Lung (tissue), 11 donors: ENCODE measurements at regions not wholly inside any gene's neighbourhood (a gene's known extent, or its start where the extent isn't known, plus 50 kb on each side); places are given as distances from the start of the nearest gene placed in this dataset.

Experiments used
- ATAC-seq: fragments of 200-7000 bp; cut with Tn5 transposase; one replicate; pipeline ENCODE4 v1.9.1; 2020; ENCODE audit warnings: moderate number of reproducible peaks; ENCODE audit not compliant: insufficient read depth, low FRiP score
- DNase-seq, 3 donors: peaks; one replicate each; pipeline ENCODE4 v3.0.0-alpha.2; 2013 to 2017
- H3K27ac ChIP-seq, 2 donors: one replicate each; pipeline ENCODE4 v1.5.1; 2013; ENCODE audit warnings: mild to moderate bottlenecking in 2 of 2, moderate library complexity in 2 of 2, control low read depth in 1 of 2, inconsistent platforms in 1 of 2, low read depth in 1 of 2, low read length in 1 of 2
- H3K27me3 ChIP-seq, 3 donors: one replicate each; pipeline ENCODE4 v1.5.1; 2013; ENCODE audit warnings: low read length in 2 of 3; ENCODE audit not compliant: control insufficient read depth in 3 of 3, insufficient read depth in 3 of 3
- H3K36me3 ChIP-seq, 4 donors: one replicate each; pipeline ENCODE4 v1.5.1; 2013; ENCODE audit warnings: low read length in 4 of 4, mild to moderate bottlenecking in 1 of 4, moderate library complexity in 1 of 4; ENCODE audit not compliant: control insufficient read depth in 4 of 4, insufficient read depth in 4 of 4
- H3K4me1 ChIP-seq, 5 donors: one replicate each; pipeline ENCODE4 v1.5.1; 2013; ENCODE audit warnings: low read length in 5 of 5, mild to moderate bottlenecking in 2 of 5, moderate library complexity in 1 of 5; ENCODE audit not compliant: control insufficient read depth in 5 of 5, insufficient read depth in 5 of 5
- H3K4me3 ChIP-seq: one replicate; pipeline ENCODE4 v1.5.1; 2013; ENCODE audit warnings: mild to moderate bottlenecking, control low read depth, moderate library complexity
- H3K9ac ChIP-seq, 2 donors: one replicate each; pipeline ENCODE4 v1.5.1; 2013; ENCODE audit warnings: low read length in 2 of 2, control low read depth in 1 of 2; ENCODE audit not compliant: insufficient read depth in 1 of 2
- H3K9me3 ChIP-seq, 4 donors: one replicate each; pipeline ENCODE4 v1.5.1; 2013; ENCODE audit warnings: low read length in 3 of 4, mild to moderate bottlenecking in 1 of 4, moderate library complexity in 1 of 4; ENCODE audit not compliant: control insufficient read depth in 4 of 4, insufficient read depth in 3 of 4
- WGBS, 2 donors: extraction: QIAGEN DNeasy Blood & Tissue Kit; methylation state at CpG; one replicate each; pipeline ENCODE4 v1.1.7; 2013; 5-methylcytosine and 5-hydroxymethylcytosine counted together
- TF ChIP-seq, protein P1 (sequence below): IDR thresholded peaks from 2 replicates; pipeline ENCODE4 v1.5.1; 2012; ENCODE audit warnings: mild to moderate bottlenecking; ENCODE audit errors: control extremely low read depth, extremely low read depth
- donor health status: control.
- donor health status: control.
- donor health status: Bipolar disorder and iron deficiency.
- donor health status: healthy.
- donor health status: DM: yes; HTN: yes; CAD: no.

DNA sequence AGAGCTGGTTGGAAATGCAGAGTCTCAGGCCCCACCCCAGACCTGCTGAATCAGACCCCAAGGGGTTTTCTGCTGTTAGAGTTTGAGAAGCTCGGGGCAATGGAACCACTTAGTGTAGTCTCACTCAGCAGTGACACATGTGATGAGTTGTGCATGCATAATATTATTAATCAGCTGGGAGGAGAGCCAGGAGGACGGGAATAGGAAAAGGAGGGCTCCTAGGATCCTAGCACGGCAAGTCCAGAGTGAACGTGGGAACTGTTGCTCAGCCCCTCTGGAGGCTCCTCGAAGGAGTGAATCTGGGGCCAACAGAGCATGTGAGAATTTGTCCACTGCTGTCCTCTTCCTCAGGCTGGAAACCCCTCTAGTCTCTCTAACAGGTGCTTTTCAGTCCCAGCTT is 87.1 kb downstream of the HS1BP3 start:
- TF ChIP-seq, protein P1, sequence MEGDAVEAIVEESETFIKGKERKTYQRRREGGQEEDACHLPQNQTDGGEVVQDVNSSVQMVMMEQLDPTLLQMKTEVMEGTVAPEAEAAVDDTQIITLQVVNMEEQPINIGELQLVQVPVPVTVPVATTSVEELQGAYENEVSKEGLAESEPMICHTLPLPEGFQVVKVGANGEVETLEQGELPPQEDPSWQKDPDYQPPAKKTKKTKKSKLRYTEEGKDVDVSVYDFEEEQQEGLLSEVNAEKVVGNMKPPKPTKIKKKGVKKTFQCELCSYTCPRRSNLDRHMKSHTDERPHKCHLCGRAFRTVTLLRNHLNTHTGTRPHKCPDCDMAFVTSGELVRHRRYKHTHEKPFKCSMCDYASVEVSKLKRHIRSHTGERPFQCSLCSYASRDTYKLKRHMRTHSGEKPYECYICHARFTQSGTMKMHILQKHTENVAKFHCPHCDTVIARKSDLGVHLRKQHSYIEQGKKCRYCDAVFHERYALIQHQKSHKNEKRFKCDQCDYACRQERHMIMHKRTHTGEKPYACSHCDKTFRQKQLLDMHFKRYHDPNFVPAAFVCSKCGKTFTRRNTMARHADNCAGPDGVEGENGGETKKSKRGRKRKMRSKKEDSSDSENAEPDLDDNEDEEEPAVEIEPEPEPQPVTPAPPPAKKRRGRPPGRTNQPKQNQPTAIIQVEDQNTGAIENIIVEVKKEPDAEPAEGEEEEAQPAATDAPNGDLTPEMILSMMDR = no peak
- no peak overlapping the region for H3K27ac ChIP-seq
- ATAC-seq = no peak
- H3K9me3 ChIP-seq = no peaks in the 10 kb centered on the region
- no peaks in the 10 kb centered on the region for H3K27me3 ChIP-seq
- WGBS, 2 donors = 79 to 91% methylated on average over 5 of the region's 5 CpGs
- no peaks in the 10 kb centered on the region for H3K36me3 ChIP-seq
- H3K4me1 ChIP-seq = peaks cover 0 to 10% (median 7%) of the 10 kb centered on the region in 5 donors
- DNase-seq = no peak
- H3K9ac ChIP-seq = no peak overlapping the region
- H3K4me3 ChIP-seq = no peak overlapping the region

DNA sequence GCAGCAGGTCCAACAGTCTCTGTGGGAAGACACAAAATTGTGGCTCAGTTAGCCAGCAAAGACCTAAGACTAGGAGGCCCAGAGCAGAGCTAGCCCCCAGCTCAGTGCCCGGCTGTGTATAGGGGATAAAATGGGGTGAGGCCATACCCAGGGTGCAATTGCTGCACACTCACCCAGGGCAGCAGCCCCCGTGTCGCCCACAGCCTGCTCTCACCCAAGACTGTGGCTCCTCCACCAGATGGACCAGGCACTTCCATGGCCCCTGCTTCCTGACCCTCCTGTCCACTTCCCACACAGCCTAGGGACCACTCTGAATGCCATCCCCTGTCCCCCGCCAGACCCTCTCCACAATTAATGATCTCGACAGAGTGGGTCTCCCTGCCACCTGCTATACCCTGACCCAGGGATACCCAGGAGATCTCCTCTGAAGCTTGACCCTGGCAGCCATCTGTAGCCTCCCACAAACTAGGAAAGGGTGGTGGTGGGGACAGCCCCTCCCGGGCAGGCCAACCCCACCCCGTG is 85.7 kb downstream of the HS1BP3 start:
- DNase-seq (no peak), ATAC-seq (no peak)
- Histone ChIP-seq H3K9me3 (no peaks in the 10 kb centered on the region), H3K4me1 (peaks cover 0 to 11% (median 9%) of the 10 kb centered on the region in 5 donors), H3K9ac (no peak overlapping the region), H3K4me3 (no peak overlapping the region), H3K27ac (no peak overlapping the region), H3K36me3 (no peaks in the 10 kb centered on the region), H3K27me3 (no peaks in the 10 kb centered on the region)
- WGBS, 2 donors = 76 to 81% methylated on average over 7 of the region's 7 CpGs
- TF ChIP-seq, protein P1 = no peak

DNA sequence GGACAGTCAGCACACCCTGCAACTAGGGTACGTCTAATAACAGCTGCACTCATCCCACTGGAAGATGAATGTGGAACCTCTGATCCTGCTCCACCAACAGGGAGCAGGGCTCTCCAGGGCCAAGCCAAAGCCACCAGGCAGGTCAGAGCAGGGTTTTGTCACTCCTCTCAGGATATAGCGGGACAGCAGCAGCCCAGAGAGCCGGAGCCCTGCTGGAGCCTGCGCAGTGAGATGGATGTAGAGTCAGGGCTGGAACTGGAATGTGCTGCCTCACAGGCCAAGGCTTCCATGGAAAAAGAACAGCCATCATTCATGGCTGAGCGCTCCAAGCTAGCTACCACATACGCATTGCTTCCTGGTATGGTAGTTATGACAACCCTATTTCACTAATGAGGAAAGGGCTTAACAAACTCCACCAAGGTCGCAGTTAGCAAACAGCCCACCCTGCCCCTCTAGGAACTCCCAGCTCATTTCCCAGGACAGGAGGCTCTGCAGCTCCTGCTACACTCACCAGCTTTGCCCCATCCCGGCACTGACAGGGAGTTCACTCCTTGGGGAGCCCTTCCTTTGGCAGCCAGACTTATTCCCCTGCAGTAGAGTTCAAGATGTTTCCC is 85.2 kb downstream of the HS1BP3 start:
- WGBS, 2 donors = 81 to 87% methylated on average over 8 of the region's 8 CpGs
- Histone ChIP-seq H3K4me1 (peaks cover 0 to 11% (median 9%) of the 10 kb centered on the region in 5 donors), H3K27me3 (no peaks in the 10 kb centered on the region), H3K9ac (no peak overlapping the region), H3K4me3 (no peak overlapping the region), H3K27ac (no peak overlapping the region), H3K36me3 (no peaks in the 10 kb centered on the region), H3K9me3 (no peaks in the 10 kb centered on the region)
- ATAC-seq (no peak), DNase-seq (peak; percentile 58 to 72 (median 64))
- TF ChIP-seq, protein P1 = no peak

DNA sequence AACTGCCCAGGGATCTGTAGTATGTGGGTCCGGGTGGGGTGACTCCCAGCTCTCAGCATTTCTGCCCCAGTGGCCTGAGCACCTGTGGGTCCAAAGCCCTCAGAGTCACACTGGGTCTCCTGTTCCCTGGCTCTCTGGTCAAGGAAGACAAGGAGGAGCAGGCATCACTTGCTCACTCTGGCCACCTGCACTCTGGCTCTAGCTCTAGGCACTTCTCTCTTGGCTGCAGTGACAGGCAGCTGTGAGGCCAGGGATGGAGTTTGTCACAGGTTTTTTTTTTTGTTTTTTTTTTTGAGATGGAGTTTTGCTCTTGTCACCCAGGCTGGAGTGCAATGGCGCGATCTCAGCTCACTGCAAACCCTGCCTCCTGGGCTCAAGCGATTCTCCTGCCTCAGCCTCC is 84.6 kb downstream of the HS1BP3 start:
- DNase-seq (no peak), ATAC-seq (no peak)
- Histone ChIP-seq H3K36me3 (no peaks in the 10 kb centered on the region), H3K27ac (no peak overlapping the region), H3K27me3 (no peaks in the 10 kb centered on the region), H3K4me3 (no peak overlapping the region), H3K9ac (no peak overlapping the region), H3K4me1 (peaks cover 0 to 15% (median 9%) of the 10 kb centered on the region in 5 donors), H3K9me3 (no peaks in the 10 kb centered on the region)
- 93 to 95% methylated on average over 4 of the region's 4 CpGs for WGBS, 2 donors
- TF ChIP-seq, protein P1 = no peak
